HG02970 (cell line): ENCODE measurements at regions not wholly inside any gene's neighbourhood (a gene's known extent, or its start where the extent isn't known, plus 50 kb on each side); places are given as distances from the start of the nearest gene placed in this dataset.
A peak's percentile ranks its signal among the peaks of the same experiment; 100 is the strongest.

Experiments
- ATAC-seq: cut with Tn5 transposase; IDR thresholded peaks from one replicate; pipeline ENCODE4 v1.9.1; 2021; ENCODE audit warnings: mild to moderate bottlenecking, moderate library complexity, moderate number of reproducible peaks; ENCODE audit not compliant: unreplicated experiment, low FRiP score

DNA sequence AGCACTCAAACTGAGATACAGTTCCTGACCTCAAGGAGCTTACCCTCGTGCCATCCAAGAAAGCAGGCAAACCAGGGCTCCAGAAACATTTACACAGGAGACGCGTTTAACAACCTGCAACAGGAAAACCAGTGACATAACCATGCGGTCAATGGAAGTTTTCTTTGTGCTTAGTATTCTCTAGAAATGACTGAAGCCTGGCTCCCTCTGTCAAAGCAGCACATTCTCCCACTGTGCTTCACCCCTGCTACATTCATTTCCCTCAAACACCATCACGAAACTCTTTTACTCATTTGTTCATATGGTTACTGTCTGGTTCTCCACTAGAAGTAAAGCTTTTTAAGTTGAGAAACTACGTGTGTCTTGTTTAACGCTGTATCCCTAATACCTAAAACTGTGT is 161.3 kb upstream of the CCND2 start:
- no peak for ATAC-seq

- no peak for ATAC-seq
These were observed 162.6 kb upstream of the CCND2 start for GRCh38 chr12:4111010-4111409.

DNA sequence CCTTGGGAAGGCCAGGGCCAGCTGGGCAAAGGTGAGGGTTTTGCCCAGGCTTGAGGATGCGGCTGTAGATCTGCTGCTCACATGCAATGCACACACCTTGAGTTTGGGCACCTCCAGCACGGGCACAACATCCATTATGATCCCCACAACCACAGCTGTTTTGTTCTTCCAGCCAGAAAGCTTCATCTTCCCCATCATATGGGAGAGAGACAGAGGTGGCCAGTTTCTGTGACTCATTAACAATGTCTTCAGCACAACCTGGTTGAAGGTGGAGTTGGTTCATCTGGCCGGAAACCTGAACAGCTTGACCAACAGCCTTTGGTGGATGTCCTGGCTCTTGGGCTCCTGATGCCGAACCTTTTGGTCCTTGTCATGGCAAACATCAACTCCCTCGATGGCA is 163.7 kb upstream of the CCND2 start:
- ATAC-seq = no peak

DNA sequence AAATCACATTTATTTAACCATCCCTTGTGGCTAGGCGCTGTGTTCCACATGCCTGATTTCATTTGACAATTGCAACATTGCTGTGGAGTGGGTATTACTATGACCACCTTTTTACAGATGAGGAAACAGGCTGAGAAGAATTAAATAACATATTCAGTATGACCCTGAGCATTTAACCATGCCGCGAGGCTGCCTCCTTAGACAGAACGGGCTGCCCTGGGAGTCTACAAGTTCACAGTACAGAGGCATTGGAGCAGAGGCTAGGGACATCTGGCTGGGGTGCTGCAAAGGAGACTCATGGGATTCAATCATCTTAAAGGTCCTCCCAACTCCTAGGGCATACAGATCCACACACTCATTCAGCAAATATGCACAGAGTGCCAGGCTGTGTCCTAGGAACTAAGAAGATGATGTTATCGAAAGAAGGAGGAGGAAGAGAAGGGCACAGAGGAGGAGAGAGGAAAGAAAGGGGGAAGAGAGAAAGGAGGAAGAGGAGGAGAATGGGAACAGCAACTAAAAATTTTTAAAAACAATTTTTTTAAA is 164.7 kb upstream of the CCND2 start:
- ATAC-seq = no peak

DNA sequence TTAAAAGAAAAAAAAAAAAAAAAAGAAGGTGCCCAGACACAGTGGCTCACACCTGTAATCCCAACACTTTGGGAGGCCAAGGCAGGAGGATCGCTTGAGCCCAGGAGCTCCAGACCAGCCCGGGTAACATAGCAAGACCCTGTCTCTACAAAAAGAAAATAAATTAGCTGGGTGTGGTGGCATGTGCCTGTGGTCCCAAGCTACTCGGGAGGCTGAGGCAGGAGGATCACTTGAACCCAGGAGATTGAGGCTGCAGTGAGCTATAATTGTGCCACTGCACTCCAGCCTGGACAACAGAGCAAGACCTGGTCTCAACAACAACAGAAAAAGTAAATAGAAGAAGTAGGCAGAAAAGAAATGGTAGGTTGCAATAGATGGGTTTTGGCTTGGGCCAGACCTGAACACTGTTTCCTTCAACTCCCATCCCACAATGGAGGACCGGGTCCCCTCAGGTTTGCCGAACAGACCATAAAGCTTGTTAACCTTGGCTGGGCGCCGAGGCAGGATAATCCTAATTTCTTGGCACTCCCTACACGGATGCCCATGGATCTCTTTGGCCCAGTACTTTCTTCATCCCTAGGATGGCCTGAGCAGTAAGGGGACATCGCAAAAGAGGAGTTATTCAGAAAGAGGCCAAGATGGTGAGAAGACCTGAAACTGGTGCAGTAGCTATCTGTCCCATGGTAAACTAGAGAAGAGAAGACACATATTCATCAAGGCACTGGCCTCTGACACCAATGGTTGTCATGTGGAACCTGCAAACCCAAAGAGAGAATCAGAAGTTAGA is 165.5 kb upstream of the CCND2 start:
- ATAC-seq = no peak

GRCh38 chr12:4107436-4107878 is 166.1 kb upstream of the CCND2 start:
- peak; percentile 61 for ATAC-seq

- no peak for ATAC-seq
These were observed 166.9 kb upstream of the CCND2 start for GRCh38 chr12:4106621-4107020.

- ATAC-seq = no peak
These were observed 168.8 kb upstream of the CCND2 start for GRCh38 chr12:4104722-4105244.

DNA sequence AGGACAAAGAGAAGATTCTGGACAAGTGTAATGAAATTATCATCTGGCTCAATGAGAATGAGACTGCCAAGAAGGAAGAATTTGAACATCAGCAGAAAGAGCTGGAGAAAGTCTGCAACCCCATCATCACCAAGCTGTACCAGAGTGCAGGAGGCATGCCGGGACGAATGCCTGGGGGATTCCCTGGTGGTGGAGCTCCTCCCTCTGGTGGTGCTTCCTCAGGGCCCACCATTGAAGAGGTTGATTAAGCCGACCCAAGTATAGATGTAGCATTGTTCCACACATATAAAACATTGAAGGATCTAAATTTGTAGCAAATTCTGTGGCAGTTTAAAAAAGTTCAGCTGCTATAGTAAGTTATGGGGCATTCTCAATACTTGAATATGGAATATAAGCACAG is 174.3 kb upstream of the CCND2 start:
- no peak for ATAC-seq

GRCh38 chr12:4091016-4091743 is 182.4 kb upstream of the CCND2 start:
- ATAC-seq = no peak

DNA sequence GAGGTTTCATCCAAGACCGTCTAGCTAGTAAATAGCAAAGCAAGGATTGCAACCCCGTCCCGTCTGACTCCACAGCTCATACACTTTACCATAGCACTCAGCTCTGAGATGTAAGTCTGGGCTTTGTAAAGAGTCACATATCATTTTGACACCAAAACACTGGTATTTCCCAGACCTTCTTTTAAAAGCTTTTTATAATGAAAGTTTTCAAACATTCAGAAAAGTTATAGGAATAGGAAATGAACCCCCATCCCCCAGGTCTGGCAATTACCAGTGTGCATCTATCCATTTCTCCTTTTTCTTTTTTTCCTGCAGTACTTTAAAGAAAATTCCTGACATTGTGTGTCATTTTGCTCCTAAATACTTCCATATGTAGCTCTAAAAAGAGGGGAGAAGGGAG is 183.6 kb upstream of the CCND2 start:
- no peak for ATAC-seq

GRCh38 chr12:4089121-4089606 is 184.4 kb upstream of the CCND2 start:
- no peak for ATAC-seq

GRCh38 chr12:4088451-4088850 is 185.1 kb upstream of the CCND2 start:
- no peak for ATAC-seq

- no peak for ATAC-seq
These were observed 187.1 kb upstream of the CCND2 start for GRCh38 chr12:4086481-4086880.

DNA sequence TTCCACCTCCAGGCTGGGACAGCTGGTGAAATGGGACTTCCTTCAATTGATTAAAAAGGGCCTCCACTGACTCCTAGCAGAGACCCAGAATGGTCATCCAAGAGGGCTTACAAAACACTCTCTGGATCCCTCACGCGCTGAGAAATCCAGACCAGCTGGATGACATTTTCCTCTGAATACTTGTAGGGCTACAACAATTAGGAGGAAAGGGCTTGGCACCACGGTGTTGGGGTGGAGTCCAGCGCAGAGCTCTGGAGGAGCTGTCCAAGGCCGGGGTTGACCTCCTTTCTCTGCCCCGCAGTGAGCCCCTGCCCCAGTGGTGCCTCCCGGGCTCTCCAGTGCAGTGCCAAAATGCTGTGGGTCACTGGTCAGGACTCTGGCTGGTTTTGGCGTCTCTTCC is 189.0 kb upstream of the CCND2 start:
- no peak for ATAC-seq

GRCh38 chr12:4082809-4083403 is 190.7 kb upstream of the CCND2 start:
- ATAC-seq = no peak

DNA sequence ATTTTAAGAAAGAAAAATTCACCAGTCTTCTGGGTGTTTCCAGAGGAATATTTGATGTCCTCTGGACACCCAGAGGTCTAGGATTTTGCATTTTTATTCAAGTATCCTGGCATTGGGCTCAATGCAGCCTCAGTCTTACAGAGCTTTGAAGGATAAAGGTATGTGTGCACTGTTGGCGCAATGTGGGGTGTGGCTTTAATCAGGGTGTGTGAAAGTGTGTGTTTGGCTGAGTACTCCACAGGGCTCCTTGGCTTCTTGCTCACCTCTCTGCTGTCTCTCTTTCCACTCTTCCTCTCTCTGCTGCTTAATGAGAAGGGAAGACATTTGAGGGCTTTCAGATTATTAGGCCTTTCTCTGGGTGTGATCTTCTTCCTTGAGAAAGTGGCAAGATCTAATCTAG is 193.3 kb upstream of the CCND2 start:
- no peak for ATAC-seq

DNA sequence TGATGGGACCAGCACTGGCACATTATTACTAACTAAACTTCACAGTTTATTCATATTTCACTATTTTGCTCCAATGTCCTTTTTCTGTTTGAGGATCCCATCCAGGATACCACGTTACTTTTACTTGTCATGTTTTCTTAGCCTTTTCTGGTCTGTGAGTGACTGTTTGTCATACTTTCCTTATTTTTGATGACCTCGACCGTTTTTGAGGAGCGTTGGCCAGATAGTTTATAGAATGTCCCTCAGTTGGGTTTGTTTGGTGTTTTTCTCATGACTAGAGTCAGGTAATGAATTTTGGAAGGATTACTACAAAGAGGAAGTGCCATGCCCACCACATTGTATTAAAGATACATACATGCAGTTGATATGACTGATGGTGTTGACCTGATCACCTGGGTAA is 199.4 kb upstream of the CCND2 start:
- ATAC-seq = no peak

DNA sequence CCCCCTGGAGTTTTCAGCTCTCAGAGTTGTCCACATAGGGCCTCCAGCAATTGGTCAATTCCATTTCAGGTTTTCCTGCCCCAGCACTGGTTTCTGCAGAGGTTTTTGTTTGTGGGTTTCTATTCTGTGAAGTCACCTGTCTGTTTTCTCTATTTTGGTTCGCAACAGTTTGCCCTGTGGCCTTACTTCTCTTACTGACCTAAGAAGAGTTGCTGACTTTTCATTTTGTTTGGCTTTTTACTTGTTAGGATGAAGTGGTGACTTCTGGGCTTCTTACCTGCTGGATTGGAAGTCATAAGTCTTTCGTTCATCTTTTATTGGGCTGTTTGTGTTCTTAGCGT is 196.4 kb upstream of the PARP11 start:
- ATAC-seq = no peak

DNA sequence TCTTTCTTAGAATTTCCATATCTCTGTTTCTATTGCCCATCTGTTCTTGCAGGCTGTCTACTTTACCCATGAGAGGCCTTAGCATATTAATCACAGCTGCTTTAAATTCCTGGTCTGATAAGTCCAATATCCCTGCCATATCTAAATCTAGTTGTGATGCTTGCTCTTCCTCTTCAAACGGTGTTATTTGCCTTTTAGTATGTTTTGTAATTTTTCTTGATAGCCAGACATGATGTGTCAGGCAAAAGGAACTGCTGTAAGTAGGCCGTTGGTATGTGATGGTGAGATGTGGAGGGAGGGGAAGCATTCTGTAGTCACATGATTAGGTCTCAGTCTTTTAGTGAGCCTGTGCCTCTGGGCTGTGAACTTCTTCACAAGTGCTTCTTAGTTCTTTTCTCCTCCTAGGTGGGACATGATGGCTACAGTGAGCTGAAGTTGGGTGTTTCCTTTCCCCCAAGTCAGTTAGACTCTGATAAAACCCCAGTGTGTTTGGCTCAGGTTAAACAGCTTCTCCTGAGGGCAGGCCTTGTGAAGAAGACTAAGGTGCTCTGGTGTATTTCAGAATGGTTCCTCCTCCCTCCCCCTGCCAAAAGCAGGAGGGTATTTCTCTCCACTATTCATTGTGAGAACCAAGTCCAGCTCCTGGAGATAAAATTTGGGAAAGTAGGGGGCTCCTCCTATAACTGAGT is 195.9 kb upstream of the PARP11 start:
- ATAC-seq = no peak
